ENCODE measurements at regions not wholly inside any gene's neighbourhood (a gene's known extent, or its start where the extent isn't known, plus 50 kb on each side); places are given as distances from the start of the nearest gene placed in this dataset.

GRCh38 chr3:165503346-165503745, 307.2 kb upstream of the SLITRK3 start:
- TF ChIP-seq EZH2phosphoT487 (IDR thresholded peaks at IDR 0.05; ENCODE audit: low read length) (no peak), CTCF (IDR thresholded peaks at IDR 0.05; ENCODE audit: low read length) (no peak), EZH2 (optimal IDR thresholded peaks at IDR 0.05; ENCODE audit: low read depth, low read length) (no peak)

Data from MM.1S (cell line).